OCI-LY1 (cell line): ENCODE measurements at regions not wholly inside any gene's neighbourhood (a gene's known extent, or its start where the extent isn't known, plus 50 kb on each side); places are given as distances from the start of the nearest gene placed in this dataset.

ENCODE experiments used
- H2AFZ ChIP-seq: fragments of 200-600 bp; sonication (generic), shearing (Covaris generic); 2 replicates; pipeline ENCODE4 v1.6.0; 2014; ENCODE audit warnings: antibody characterized with exemption, mild to moderate bottlenecking, low read length
- H3F3A ChIP-seq: fragments of 200-600 bp; sonication (generic), shearing (Covaris generic); 2 replicates; pipeline ENCODE4 v1.6.0; 2014; ENCODE audit warnings: mild to moderate bottlenecking, antibody characterized with exemption, low read length, moderate library complexity; ENCODE audit not compliant: insufficient read depth
- H3K27ac ChIP-seq: fragments of 200-600 bp; sonication (generic); 2 replicates; pipeline ENCODE4 v1.5.1; 2014; ENCODE audit warnings: low read length, mixed run types, mild to moderate bottlenecking, low read depth; ENCODE audit not compliant: poor library complexity, severe bottlenecking
- H3K27me3 ChIP-seq: fragments of 200-600 bp; sonication (generic); 2 replicates; pipeline ENCODE4 v1.6.0; 2014; ENCODE audit warnings: antibody characterized with exemption, mild to moderate bottlenecking, low read length, moderate library complexity; ENCODE audit not compliant: insufficient read depth
- H3K36me3 ChIP-seq: fragments of 200-600 bp; sonication (generic); 2 replicates; pipeline ENCODE4 v1.6.1; 2014; ENCODE audit warnings: mild to moderate bottlenecking, antibody characterized with exemption, low read length, moderate library complexity, mixed read lengths; ENCODE audit not compliant: insufficient read depth
- H3K4me1 ChIP-seq: fragments of 200-600 bp; sonication (generic); 2 replicates; pipeline ENCODE4 v1.5.1; 2014; ENCODE audit warnings: mild to moderate bottlenecking, low read length, moderate library complexity; ENCODE audit not compliant: insufficient read depth, severe bottlenecking
- H3K4me2 ChIP-seq: fragments of 200-600 bp; sonication (generic), shearing (Covaris generic); 2 replicates; pipeline ENCODE4 v1.6.1; 2014; ENCODE audit warnings: low read length
- H3K4me3 ChIP-seq: fragments of 200-600 bp; sonication (generic); 2 replicates; pipeline ENCODE4 v1.5.1; 2014; ENCODE audit warnings: low read length, low read depth, mild to moderate bottlenecking, mixed read lengths; ENCODE audit not compliant: poor library complexity, severe bottlenecking
- H3K79me2 ChIP-seq: fragments of 200-600 bp; shearing (Covaris generic); 2 replicates; pipeline ENCODE4 v1.6.1; 2016; ENCODE audit warnings: mixed run types, low read length, mixed read lengths; ENCODE audit not compliant: insufficient read depth
- H3K9ac ChIP-seq: fragments of 200-600 bp; sonication (generic), shearing (Covaris generic); 2 replicates; pipeline ENCODE4 v1.6.1; 2014; ENCODE audit warnings: mild to moderate bottlenecking, low read length, mixed read lengths
- H3K9me2 ChIP-seq: fragments of 200-600 bp; sonication (generic), shearing (Covaris generic); 2 replicates; pipeline ENCODE4 v1.6.1; 2014; ENCODE audit warnings: low read depth, mild to moderate bottlenecking, low read length, mixed read lengths
- H3K9me3 ChIP-seq: fragments of 200-600 bp; shearing (Covaris generic); 2 replicates; pipeline ENCODE4 v1.6.1; 2014; ENCODE audit warnings: low read length, mixed read lengths
- H4K20me1 ChIP-seq: fragments of 200-600 bp; sonication (generic), shearing (Covaris generic); 2 replicates; pipeline ENCODE4 v1.6.0; 2016; ENCODE audit warnings: mild to moderate bottlenecking, low read length; ENCODE audit not compliant: insufficient read depth
- EZH2 ChIP-seq: fragments of 200-600 bp; sonication (generic), shearing (Covaris generic); IDR thresholded peaks from 2 replicates; pipeline ENCODE4 v1.8.0; 2017; ENCODE audit warnings: borderline replicate concordance, mixed run types, mild to moderate bottlenecking, antibody characterized with exemption, low read length, moderate library complexity, mixed read lengths
- TF ChIP-seq, protein P1 (sequence below): fragments of 200-600 bp; sonication (generic), shearing (Covaris generic); IDR thresholded peaks from 2 replicates; pipeline ENCODE4 v1.5.1; 2017; ENCODE audit warnings: mild to moderate bottlenecking, antibody characterized with exemption, low read length, moderate library complexity, mixed read lengths

DNA sequence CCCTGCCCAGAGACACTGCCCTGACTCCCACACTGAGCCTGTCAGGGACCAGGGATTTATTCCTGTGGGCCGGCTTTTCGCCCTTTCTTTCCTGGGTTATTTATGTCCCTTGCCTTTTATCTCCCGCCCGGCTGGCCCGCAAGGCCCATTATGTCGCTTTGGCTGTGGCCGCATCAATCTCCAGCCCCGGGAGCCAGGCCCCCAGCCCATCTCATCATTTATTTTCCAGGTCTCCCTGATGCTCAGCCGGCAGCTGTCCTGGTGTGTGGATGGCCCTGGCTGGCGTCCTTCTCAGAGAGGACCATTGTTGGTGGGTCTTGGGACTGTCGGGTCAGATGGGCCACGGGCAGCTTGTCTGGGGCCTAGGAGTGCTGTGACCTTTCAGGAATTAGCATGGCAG lies 82.3 kb downstream of the FAM241B start:
- Histone ChIP-seq H3F3A (no peaks in the 10 kb centered on the region), H3K9me2 (no peaks in the 10 kb centered on the region), H3K9ac (no peak overlapping the region), H3K79me2 (no peaks in the 10 kb centered on the region), H2AFZ (no peak overlapping the region), H3K27ac (no peak overlapping the region), H3K9me3 (no peaks in the 10 kb centered on the region), H3K4me2 (no peak overlapping the region), H3K4me3 (no peak overlapping the region), H3K27me3 (no peaks in the 10 kb centered on the region), H3K4me1 (no peaks in the 10 kb centered on the region), H4K20me1 (no peaks in the 10 kb centered on the region), H3K36me3 (no peaks in the 10 kb centered on the region)
- TF ChIP-seq EZH2: no peak
- TF ChIP-seq, protein P1, sequence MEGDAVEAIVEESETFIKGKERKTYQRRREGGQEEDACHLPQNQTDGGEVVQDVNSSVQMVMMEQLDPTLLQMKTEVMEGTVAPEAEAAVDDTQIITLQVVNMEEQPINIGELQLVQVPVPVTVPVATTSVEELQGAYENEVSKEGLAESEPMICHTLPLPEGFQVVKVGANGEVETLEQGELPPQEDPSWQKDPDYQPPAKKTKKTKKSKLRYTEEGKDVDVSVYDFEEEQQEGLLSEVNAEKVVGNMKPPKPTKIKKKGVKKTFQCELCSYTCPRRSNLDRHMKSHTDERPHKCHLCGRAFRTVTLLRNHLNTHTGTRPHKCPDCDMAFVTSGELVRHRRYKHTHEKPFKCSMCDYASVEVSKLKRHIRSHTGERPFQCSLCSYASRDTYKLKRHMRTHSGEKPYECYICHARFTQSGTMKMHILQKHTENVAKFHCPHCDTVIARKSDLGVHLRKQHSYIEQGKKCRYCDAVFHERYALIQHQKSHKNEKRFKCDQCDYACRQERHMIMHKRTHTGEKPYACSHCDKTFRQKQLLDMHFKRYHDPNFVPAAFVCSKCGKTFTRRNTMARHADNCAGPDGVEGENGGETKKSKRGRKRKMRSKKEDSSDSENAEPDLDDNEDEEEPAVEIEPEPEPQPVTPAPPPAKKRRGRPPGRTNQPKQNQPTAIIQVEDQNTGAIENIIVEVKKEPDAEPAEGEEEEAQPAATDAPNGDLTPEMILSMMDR: no peak

DNA sequence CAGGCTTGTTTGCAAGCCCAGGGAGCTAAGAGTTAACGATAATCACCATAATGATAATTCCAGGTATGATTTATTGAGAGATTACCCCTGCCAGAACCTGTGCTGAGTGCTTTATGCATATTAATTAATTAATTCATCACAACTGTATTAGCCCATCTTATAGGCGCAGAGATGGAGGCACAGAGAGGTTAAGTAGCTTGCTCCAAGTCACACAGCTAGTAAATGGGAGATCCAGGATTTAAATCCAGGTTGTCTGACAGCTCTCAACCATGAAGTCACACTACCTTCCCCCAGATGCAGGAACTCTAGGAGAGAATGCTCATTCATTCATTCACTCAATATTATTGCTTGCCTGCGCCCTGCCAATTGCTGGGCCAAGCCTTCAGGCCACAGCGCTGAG lies 84.5 kb downstream of the FAM241B start:
- no peak overlapping the region for H3K9ac ChIP-seq
- no peak overlapping the region for H3K4me3 ChIP-seq
- H3K27ac ChIP-seq: no peak overlapping the region
- TF ChIP-seq, protein P1: no peak
- TF ChIP-seq EZH2: no peak
- no peak overlapping the region for H3K4me2 ChIP-seq
- no peaks in the 10 kb centered on the region for H3K9me2 ChIP-seq
- H4K20me1 ChIP-seq: no peaks in the 10 kb centered on the region
- no peaks in the 10 kb centered on the region for H3K79me2 ChIP-seq
- H3F3A ChIP-seq: no peaks in the 10 kb centered on the region
- H3K9me3 ChIP-seq: no peaks in the 10 kb centered on the region
- H2AFZ ChIP-seq: no peak overlapping the region
- H3K27me3 ChIP-seq: no peaks in the 10 kb centered on the region
- H3K4me1 ChIP-seq: no peaks in the 10 kb centered on the region
- H3K36me3 ChIP-seq: no peaks in the 10 kb centered on the region

DNA sequence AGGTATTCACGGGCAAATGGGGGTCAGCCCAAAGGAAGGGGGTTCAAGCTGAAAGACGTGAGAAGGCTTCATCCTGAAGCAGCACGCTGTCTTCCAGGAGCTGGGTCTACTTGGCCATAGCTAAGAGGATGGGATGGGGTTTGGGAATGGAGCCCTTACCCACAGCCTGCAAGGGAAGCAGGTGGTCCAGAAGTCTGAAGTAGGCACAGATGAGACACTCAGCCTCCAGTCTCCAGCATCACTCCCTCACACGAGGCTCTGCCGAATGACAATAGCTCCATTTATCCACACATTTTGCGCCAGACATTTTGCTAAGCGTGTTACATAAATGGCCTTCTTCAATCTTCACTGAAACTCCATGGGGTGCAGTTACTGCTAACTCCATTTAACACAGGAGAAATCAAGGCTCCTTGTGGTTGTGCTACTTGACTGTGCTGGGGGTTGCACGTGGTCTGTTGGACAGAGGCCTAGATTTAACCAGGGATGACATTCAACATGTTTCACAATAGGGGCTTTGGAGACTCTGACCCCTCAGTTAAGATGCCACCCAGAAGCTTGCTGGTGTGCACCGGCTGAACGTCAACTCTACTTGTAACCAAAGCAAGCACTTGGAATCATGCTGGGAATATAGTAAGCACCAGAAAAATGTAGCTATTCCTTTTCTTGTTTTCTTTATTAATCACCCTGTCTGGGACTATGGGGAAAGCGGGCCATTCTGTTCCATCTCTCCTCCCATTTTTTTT lies 85.3 kb downstream of the FAM241B start:
- H3K9me3 ChIP-seq: no peaks in the 10 kb centered on the region
- H3K9ac ChIP-seq: no peak overlapping the region
- H3F3A ChIP-seq: no peaks in the 10 kb centered on the region
- H3K27me3 ChIP-seq: no peaks in the 10 kb centered on the region
- H2AFZ ChIP-seq: no peak overlapping the region
- H3K4me1 ChIP-seq: no peaks in the 10 kb centered on the region
- no peaks in the 10 kb centered on the region for H4K20me1 ChIP-seq
- H3K36me3 ChIP-seq: no peaks in the 10 kb centered on the region
- no peak overlapping the region for H3K4me3 ChIP-seq
- H3K27ac ChIP-seq: no peak overlapping the region
- H3K9me2 ChIP-seq: no peaks in the 10 kb centered on the region
- no peak for TF ChIP-seq EZH2
- TF ChIP-seq, protein P1: no peak
- H3K79me2 ChIP-seq: no peaks in the 10 kb centered on the region
- no peak overlapping the region for H3K4me2 ChIP-seq
